ENCODE measurements at regions not wholly inside any gene's neighbourhood (a gene's known extent, or its start where the extent isn't known, plus 50 kb on each side); places are given as distances from the start of the nearest gene placed in this dataset.

DNA sequence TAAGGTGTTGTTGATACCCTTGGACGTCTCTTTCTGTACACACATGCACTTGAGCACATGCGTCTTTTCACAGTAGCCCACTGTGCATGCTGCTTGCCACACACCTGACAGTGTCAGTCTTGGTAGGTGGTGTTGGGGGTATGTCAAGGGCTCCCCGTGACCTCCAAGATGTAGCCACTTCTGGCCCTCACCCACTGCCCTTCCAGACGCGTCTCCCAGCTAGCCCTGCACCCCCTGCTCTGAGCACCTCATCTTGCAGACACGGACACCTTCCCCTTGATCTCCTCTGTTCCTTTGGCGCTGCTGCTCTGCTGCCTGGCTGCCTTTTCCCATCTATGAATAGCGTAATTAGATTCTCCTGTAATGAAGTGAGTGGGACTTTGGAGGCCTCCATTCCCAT lies 75.2 kb upstream of the TNS3 start:
- WGBS (ENCODE audit: insufficient coverage), result 96% methylated on average over 8 of the region's 8 CpGs
- Mint-ChIP-seq H3K36me3 (no peaks in the 10 kb centered on the region), H3K27ac (no peak overlapping the region), H3K27me3 (ENCODE audit: low read depth in 2 of 2) (no peaks in the 10 kb centered on the region), H3K9me3 (no peaks in the 10 kb centered on the region), H3K4me1 (no peaks in the 10 kb centered on the region), H3K4me3 (no peak overlapping the region)
- TF ChIP-seq, protein P1, sequence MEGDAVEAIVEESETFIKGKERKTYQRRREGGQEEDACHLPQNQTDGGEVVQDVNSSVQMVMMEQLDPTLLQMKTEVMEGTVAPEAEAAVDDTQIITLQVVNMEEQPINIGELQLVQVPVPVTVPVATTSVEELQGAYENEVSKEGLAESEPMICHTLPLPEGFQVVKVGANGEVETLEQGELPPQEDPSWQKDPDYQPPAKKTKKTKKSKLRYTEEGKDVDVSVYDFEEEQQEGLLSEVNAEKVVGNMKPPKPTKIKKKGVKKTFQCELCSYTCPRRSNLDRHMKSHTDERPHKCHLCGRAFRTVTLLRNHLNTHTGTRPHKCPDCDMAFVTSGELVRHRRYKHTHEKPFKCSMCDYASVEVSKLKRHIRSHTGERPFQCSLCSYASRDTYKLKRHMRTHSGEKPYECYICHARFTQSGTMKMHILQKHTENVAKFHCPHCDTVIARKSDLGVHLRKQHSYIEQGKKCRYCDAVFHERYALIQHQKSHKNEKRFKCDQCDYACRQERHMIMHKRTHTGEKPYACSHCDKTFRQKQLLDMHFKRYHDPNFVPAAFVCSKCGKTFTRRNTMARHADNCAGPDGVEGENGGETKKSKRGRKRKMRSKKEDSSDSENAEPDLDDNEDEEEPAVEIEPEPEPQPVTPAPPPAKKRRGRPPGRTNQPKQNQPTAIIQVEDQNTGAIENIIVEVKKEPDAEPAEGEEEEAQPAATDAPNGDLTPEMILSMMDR (IDR thresholded peaks at IDR 0.05), result no peak
- intact Hi-C loops (cut with micrococcal nuclease), result no loop called here
- no peaks in the 10 kb centered on the region for H3K4me1 ChIP-seq (ENCODE audit: control insufficient read depth, insufficient read depth, low read length)
- H3K36me3 ChIP-seq (ENCODE audit: control insufficient read depth, insufficient read depth, low read length), result no peaks in the 10 kb centered on the region
- H3K27me3 ChIP-seq (ENCODE audit: control insufficient read depth, insufficient read depth, low read length), result no peaks in the 10 kb centered on the region
- no peak for ATAC-seq
- no peaks in the 10 kb centered on the region for H3K9me3 ChIP-seq (ENCODE audit: control insufficient read depth, insufficient read depth, low read length)
- no peak overlapping the region for H3K4me3 ChIP-seq (ENCODE audit: low read length)
- no peak for DNase-seq
- H3K27ac ChIP-seq (ENCODE audit: low read length), result no peak overlapping the region

DNA sequence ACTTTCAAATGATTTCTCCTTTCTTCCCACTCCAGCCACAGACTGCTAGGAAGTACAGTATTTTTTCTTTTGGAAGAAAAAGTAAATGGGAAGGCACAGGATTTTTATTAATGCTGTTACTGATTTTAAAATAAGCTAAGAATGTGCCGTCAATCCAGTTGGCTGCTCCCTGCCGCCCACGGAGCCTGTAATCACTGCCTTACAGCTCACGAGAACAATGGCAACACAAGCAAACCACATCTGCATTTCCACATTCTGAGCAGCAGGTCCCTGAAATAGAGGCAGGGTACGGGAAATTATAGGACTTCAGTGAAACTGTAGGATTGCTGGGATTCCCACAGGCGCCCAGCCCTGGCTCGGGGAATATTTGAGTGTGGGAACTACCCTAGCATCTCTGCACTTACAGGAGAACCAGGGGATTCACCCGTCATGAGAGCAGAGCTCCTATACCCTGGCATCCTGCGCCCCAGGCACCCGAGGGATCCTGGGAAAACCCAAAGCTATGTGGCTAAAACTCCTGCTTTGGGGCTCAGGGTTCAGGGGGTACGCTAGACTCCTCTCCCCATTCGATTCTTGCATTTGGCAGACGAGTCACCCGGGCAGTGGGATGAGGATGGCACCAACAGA lies 72.9 kb upstream of the TNS3 start:
- H3K4me1 ChIP-seq (ENCODE audit: control insufficient read depth, insufficient read depth, low read length), result no peaks in the 10 kb centered on the region
- no peaks in the 10 kb centered on the region for H3K36me3 ChIP-seq (ENCODE audit: control insufficient read depth, insufficient read depth, low read length)
- H3K27me3 ChIP-seq (ENCODE audit: control insufficient read depth, insufficient read depth, low read length), result no peaks in the 10 kb centered on the region
- intact Hi-C loops (cut with micrococcal nuclease), result no loop called here
- H3K4me3 ChIP-seq (ENCODE audit: low read length), result no peak overlapping the region
- Mint-ChIP-seq H3K27me3 (ENCODE audit: low read depth in 2 of 2) (no peaks in the 10 kb centered on the region), H3K36me3 (no peaks in the 10 kb centered on the region), H3K4me1 (no peaks in the 10 kb centered on the region), H3K27ac (no peak overlapping the region), H3K9me3 (no peaks in the 10 kb centered on the region), H3K4me3 (no peak overlapping the region)
- no peak for DNase-seq
- H3K27ac ChIP-seq (ENCODE audit: low read length), result no peak overlapping the region
- TF ChIP-seq, protein P1 (IDR thresholded peaks at IDR 0.05), result no peak
- WGBS (ENCODE audit: insufficient coverage), result 91% methylated on average over 14 of the region's 14 CpGs
- ATAC-seq, result no peak
- H3K9me3 ChIP-seq (ENCODE audit: control insufficient read depth, insufficient read depth, low read length), result no peaks in the 10 kb centered on the region

DNA sequence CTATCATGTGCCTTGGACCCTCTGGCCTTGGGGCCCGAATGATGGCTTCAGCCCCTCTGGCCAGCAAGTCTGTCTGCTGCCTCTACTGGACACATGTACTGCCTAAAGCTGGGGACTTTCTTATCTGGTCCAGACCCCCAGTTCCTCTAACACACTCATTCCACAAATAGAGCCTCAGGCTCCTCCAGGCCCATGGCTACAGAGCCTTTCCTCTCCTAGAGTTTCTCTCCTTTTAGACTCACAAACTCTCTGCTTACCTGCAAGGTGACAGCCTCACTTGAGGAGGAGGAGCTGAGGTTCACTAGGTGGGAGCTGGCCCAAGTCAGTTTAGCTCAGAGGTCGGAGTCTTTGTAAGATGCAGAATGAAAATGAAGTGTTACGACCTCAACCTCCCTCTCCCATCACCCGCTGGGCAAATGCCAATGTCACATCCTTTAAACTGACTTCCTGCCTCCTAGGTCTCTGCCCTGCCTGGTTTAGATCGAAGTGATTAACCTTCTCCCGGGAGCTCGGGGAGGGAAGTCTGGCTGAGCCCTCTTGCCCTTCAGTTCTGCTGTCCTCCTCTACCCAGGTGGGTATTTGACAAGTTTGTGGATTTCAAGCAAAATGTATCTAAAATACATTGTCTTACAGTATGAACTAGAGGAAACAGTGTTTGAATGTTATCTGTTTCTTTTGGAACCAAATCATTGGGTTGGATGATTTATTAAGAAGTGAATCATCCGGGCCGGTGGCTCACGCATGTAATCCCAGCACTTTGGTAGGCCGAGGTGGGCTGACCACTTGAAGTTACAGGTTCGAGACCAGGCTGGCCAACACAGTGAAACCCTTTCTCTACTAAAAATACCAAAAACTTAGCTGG lies 71.9 kb upstream of the TNS3 start:
- Histone ChIP-seq H3K27ac (ENCODE audit: low read length) (no peak overlapping the region), H3K27me3 (ENCODE audit: control insufficient read depth, insufficient read depth, low read length) (no peaks in the 10 kb centered on the region), H3K4me1 (ENCODE audit: control insufficient read depth, insufficient read depth, low read length) (no peaks in the 10 kb centered on the region), H3K9me3 (ENCODE audit: control insufficient read depth, insufficient read depth, low read length) (no peaks in the 10 kb centered on the region), H3K4me3 (ENCODE audit: low read length) (no peak overlapping the region), H3K36me3 (ENCODE audit: control insufficient read depth, insufficient read depth, low read length) (no peaks in the 10 kb centered on the region)
- WGBS (ENCODE audit: insufficient coverage), result 70% methylated on average over 11 of the region's 12 CpGs
- Mint-ChIP-seq H3K9me3 (no peaks in the 10 kb centered on the region), H3K27ac (no peak overlapping the region), H3K4me3 (no peak overlapping the region), H3K4me1 (no peaks in the 10 kb centered on the region), H3K27me3 (ENCODE audit: low read depth in 2 of 2) (no peaks in the 10 kb centered on the region), H3K36me3 (no peaks in the 10 kb centered on the region)
- ATAC-seq, result no peak
- TF ChIP-seq, protein P1 (IDR thresholded peaks at IDR 0.05), result no peak
- intact Hi-C loops (cut with micrococcal nuclease), result no loop called here
- no peak for DNase-seq

All from natural killer cell (primary cell).